ENCODE measurements at regions not wholly inside any gene's neighbourhood (a gene's known extent, or its start where the extent isn't known, plus 50 kb on each side); places are given as distances from the start of the nearest gene placed in this dataset.
A peak's percentile ranks its signal among the peaks of the same experiment; 100 is the strongest.
"Not testable (repeated sequence)": the region's sequence is repeated elsewhere in the genome, so short reads cannot be mapped to it uniquely, and the experiment has no call there.

GRCh38 chr4:9110700-9111099 lies 59.5 kb upstream of the FAM90A26 start:
- not testable (repeated sequence) for DNase-seq

- DNase-seq: not testable (repeated sequence)
Observed at GRCh38 chr4:9103148-9103524, 67.1 kb upstream of the FAM90A26 start.

GRCh38 chr4:9102471-9103147 lies 67.6 kb upstream of the FAM90A26 start:
- not testable (repeated sequence) for DNase-seq

GRCh38 chr4:9096330-9096729 lies 73.9 kb upstream of the FAM90A26 start:
- DNase-seq: not testable (repeated sequence)

GRCh38 chr4:9078796-9079195 lies 91.4 kb upstream of the FAM90A26 start:
- DNase-seq: not testable (repeated sequence)

GRCh38 chr4:9076974-9077373 lies 93.2 kb upstream of the FAM90A26 start:
- not testable (repeated sequence) for DNase-seq

GRCh38 chr4:9076486-9076885 lies 93.7 kb upstream of the FAM90A26 start:
- DNase-seq: not testable (repeated sequence)

GRCh38 chr4:9073371-9073770 lies 96.8 kb upstream of the FAM90A26 start:
- DNase-seq: not testable (repeated sequence)

GRCh38 chr4:9072521-9073220 lies 97.5 kb upstream of the FAM90A26 start:
- not testable (repeated sequence) for DNase-seq

- not testable (repeated sequence) for DNase-seq
Observed at GRCh38 chr4:9067923-9068322, 102.3 kb upstream of the FAM90A26 start.

- not testable (repeated sequence) for DNase-seq
Observed at GRCh38 chr4:9063612-9064011, 106.6 kb upstream of the FAM90A26 start.

GRCh38 chr4:9024866-9025265 lies 145.3 kb upstream of the FAM90A26 start:
- not testable (repeated sequence) for DNase-seq

GRCh38 chr4:9009792-9010191 lies 138.2 kb upstream of the HMX1 start:
- not testable (repeated sequence) for DNase-seq

- DNase-seq: not testable (repeated sequence)
Observed at GRCh38 chr4:9008407-9008806, 136.8 kb upstream of the HMX1 start.

GRCh38 chr4:9001153-9001552 lies 129.5 kb upstream of the HMX1 start:
- DNase-seq: peak in 1 of 6 experiments; percentile 3

- peak in 3 of 6 experiments; percentile 26 to 63 (median 26) for DNase-seq
Observed at GRCh38 chr4:9000505-9001001, 128.9 kb upstream of the HMX1 start.

GRCh38 chr4:8992981-8993380 lies 121.3 kb upstream of the HMX1 start:
- DNase-seq: not testable (repeated sequence)

- not testable (repeated sequence) for DNase-seq
Observed at GRCh38 chr4:8991449-8991848, 119.8 kb upstream of the HMX1 start.

- not testable (repeated sequence) for DNase-seq
Observed at GRCh38 chr4:8990341-8990740, 118.7 kb upstream of the HMX1 start.

GRCh38 chr4:8985786-8986185 lies 114.1 kb upstream of the HMX1 start:
- DNase-seq: not testable (repeated sequence)

GRCh38 chr4:8984641-8985040 lies 113.0 kb upstream of the HMX1 start:
- DNase-seq: not testable (repeated sequence)

- not testable (repeated sequence) for DNase-seq
Observed at GRCh38 chr4:8983921-8984320, 112.3 kb upstream of the HMX1 start.

- not testable (repeated sequence) for DNase-seq
Observed at GRCh38 chr4:8976466-8977128, 105.0 kb upstream of the HMX1 start.

Data from stimulated activated naive CD4-positive, alpha-beta T cell (primary cell).